HepG2 (cell line): ENCODE measurements at regions not wholly inside any gene's neighbourhood (a gene's known extent, or its start where the extent isn't known, plus 50 kb on each side); places are given as distances from the start of the nearest gene placed in this dataset.

ENCODE experiments used
- ATAC-seq: fragments of 200-7000 bp; cut with Tn5 transposase; 3 replicates; pipeline ENCODE4 v1.9.1; 2020; ENCODE audit warnings: mild to moderate bottlenecking, moderate library complexity
- BruUV-seq: library from RNA; stranded (reverse); fragments of 400-500 nt; replicated peaks from 2 replicates; lab custom pipeline; 2021; lab: Mats Ljungman, UMichigan
- CTCF ChIA-PET: fragments of 300-600 bp; formaldehyde crosslinking; extraction: SDS; loops from one replicate; lab custom pipeline; 2021; ENCODE audit warnings: low total read pairs, inconsistent platforms, low intra/inter-chr PET ratio; lab: Yijun Ruan, JAX
- POLR2A ChIA-PET: fragments of 350-600 bp; sonication (Branson Sonifier 250); formaldehyde crosslinking; loops from one replicate; lab custom pipeline; 2020; ENCODE audit warnings: antibody characterized with exemption, inconsistent platforms; lab: Yijun Ruan, JAX
- DNase-seq: peaks from one replicate; pipeline ENCODE4 v3.0.0-alpha.2; 2015; ENCODE audit warnings: low spot score
- FAIRE-seq: peaks from 3 replicates; lab custom pipeline; 2011; peaks lifted over from hg19 to GRCh38; lab: Jason Lieb, UNC
- H2AFZ ChIP-seq: one replicate; pipeline ENCODE4 v1.6.1; 2011; ENCODE audit warnings: low read length, inconsistent platforms
- H3K27ac ChIP-seq: fragments of 300-600 bp; 3 replicates; pipeline ENCODE4 v1.8.0; 2011; ENCODE audit warnings: mixed run types, mild to moderate bottlenecking, mixed read lengths, low read length, inconsistent platforms; ENCODE audit not compliant: insufficient read depth; ENCODE audit errors: extremely low read length
- H3K27me3 ChIP-seq, 2 experiments: fragments of 200-600 bp in 1 of 2; 2 replicates in 1 of 2; 3 replicates in 1 of 2; pipeline versions ENCODE4 v1.6.0 to v1.8.0; 2011; ENCODE audit warnings: low read length in 2 of 2, mild to moderate bottlenecking in 2 of 2, moderate library complexity in 2 of 2, inconsistent platforms in 1 of 2; ENCODE audit not compliant: insufficient read depth in 2 of 2, control insufficient read depth in 1 of 2
- H3K36me3 ChIP-seq, 2 experiments: fragments of 200-600 bp in 1 of 2; replicated peaks in 1 of 2; 2 replicates in 1 of 2; 3 replicates in 1 of 2; pipeline versions ENCODE4 v1.5.1 to v1.8.0; 2011; ENCODE audit warnings: low read length in 2 of 2, inconsistent platforms in 1 of 2; ENCODE audit not compliant: insufficient read depth in 2 of 2, control insufficient read depth in 1 of 2
- H3K4me1 ChIP-seq: 2 replicates; pipeline ENCODE4 v1.5.1; 2012; ENCODE audit warnings: low read length, inconsistent platforms; ENCODE audit not compliant: insufficient read depth
- H3K4me2 ChIP-seq: 2 replicates; pipeline ENCODE4 v1.6.0; 2011; ENCODE audit warnings: low read depth, low read length, inconsistent platforms
- H3K4me3 ChIP-seq, 3 experiments: fragments of 200-600 bp in 1 of 3; sonication (generic), shearing (Covaris generic) in 1 of 3; replicated peaks in 1 of 3; 2 replicates each; pipeline ENCODE4 v1.5.1; 2011 to 2016; ENCODE audit warnings: low read length in 3 of 3, inconsistent platforms in 2 of 3, low read depth in 2 of 3, mild to moderate bottlenecking in 2 of 3, control low read depth in 1 of 3, mixed read lengths in 1 of 3; ENCODE audit not compliant: insufficient read depth in 1 of 3
- H3K79me2 ChIP-seq: one replicate; pipeline ENCODE4 v1.6.1; 2011; ENCODE audit warnings: low read length, inconsistent platforms; ENCODE audit not compliant: insufficient read depth
- H3K9ac ChIP-seq: 2 replicates; pipeline ENCODE4 v1.6.0; 2011; ENCODE audit warnings: mild to moderate bottlenecking, low read depth, low read length, inconsistent platforms; ENCODE audit not compliant: insufficient read depth
- H3K9me3 ChIP-seq: 2 replicates; pipeline ENCODE4 v1.5.1; 2012; ENCODE audit warnings: mild to moderate bottlenecking, low read length
- H4K20me1 ChIP-seq: 2 replicates; pipeline ENCODE4 v1.6.0; 2011; ENCODE audit warnings: inconsistent platforms, mild to moderate bottlenecking, low read length, moderate library complexity; ENCODE audit not compliant: insufficient read depth
- ARNT2 ChIP-seq: sonication (generic); formaldehyde crosslinking; IDR thresholded peaks from 2 replicates; pipeline ENCODE4 v1.8.0; 2022; ENCODE audit warnings: mild to moderate bottlenecking, low read depth, missing genetic modification reagents, moderate library complexity
- CEBPB ChIP-seq: IDR thresholded peaks from 2 replicates; pipeline ENCODE4 v1.6.1; 2011; ENCODE audit warnings: low read depth, low read length, improper control_type of control experiment, borderline replicate concordance
- CREM ChIP-seq, 2 experiments: sonication (generic) in 1 of 2; formaldehyde crosslinking in 1 of 2; IDR thresholded peaks; 2 replicates each; pipeline versions ENCODE4 v1.4.0 to v1.6.1; 2016 to 2020; ENCODE audit warnings: antibody characterized with exemption in 1 of 2, mild to moderate bottlenecking in 1 of 2, missing genetic modification reagents in 1 of 2
- FIP1L1 ChIP-seq: fragments of 200-400 bp; formaldehyde crosslinking; IDR thresholded peaks from 2 replicates; pipeline ENCODE4 v1.6.1; 2018; ENCODE audit warnings: low read depth, mild to moderate bottlenecking, low read length, moderate library complexity, borderline replicate concordance; ENCODE audit not compliant: insufficient read depth
- HOXA5 ChIP-seq: sonication (generic); formaldehyde crosslinking; IDR thresholded peaks from 2 replicates; pipeline ENCODE4 v1.4.0; 2020; ENCODE audit warnings: missing genetic modification reagents
- SKI ChIP-seq: fragments of 450-650 bp; IDR thresholded peaks from one replicate; pipeline ENCODE4 v1.6.1; 2018; ENCODE audit warnings: mild to moderate bottlenecking; ENCODE audit not compliant: partially characterized antibody
- SRSF1 ChIP-seq: fragments of 200-400 bp; formaldehyde crosslinking; optimal IDR thresholded peaks from 2 replicates; pipeline ENCODE3; 2017; ENCODE audit warnings: mild to moderate bottlenecking, low read depth, low read length, moderate library complexity
- ZNF577 ChIP-seq: sonication (generic); formaldehyde crosslinking; IDR thresholded peaks from 2 replicates; pipeline ENCODE4 v1.4.0; 2020; ENCODE audit warnings: mild to moderate bottlenecking, low read depth, missing genetic modification reagents, borderline replicate concordance
- ZNF839 ChIP-seq: sonication (generic); formaldehyde crosslinking; IDR thresholded peaks from 2 replicates; pipeline ENCODE4 v1.4.0; 2020; ENCODE audit warnings: missing genetic modification reagents, mild to moderate bottlenecking, borderline replicate concordance
- WGBS: methylation state at CpG from one replicate; pipeline ENCODE4 v1.1.6; 2017; ENCODE audit warnings: low lambda C conversion rate; 5-methylcytosine and 5-hydroxymethylcytosine counted together
- in situ Hi-C: cut with HindIII; loops from 2 replicates; pipeline ENCODE4 v1.10.0; 2017; ENCODE audit warnings: low pct_unique_long_range_greater_than_20kb; ENCODE audit not compliant: extremely low pct_ligation_motif_present
- intact Hi-C: fragments of 100-400 bp; cut with micrococcal nuclease; formaldehyde crosslinking; loops from one replicate; pipeline ENCODE4 v1.10.0; 2022; ENCODE audit not compliant: unreplicated experiment
- TF ChIP-seq, protein P1 (sequence below): IDR thresholded peaks from 2 replicates; pipeline ENCODE4 v1.6.1; 2016

DNA sequence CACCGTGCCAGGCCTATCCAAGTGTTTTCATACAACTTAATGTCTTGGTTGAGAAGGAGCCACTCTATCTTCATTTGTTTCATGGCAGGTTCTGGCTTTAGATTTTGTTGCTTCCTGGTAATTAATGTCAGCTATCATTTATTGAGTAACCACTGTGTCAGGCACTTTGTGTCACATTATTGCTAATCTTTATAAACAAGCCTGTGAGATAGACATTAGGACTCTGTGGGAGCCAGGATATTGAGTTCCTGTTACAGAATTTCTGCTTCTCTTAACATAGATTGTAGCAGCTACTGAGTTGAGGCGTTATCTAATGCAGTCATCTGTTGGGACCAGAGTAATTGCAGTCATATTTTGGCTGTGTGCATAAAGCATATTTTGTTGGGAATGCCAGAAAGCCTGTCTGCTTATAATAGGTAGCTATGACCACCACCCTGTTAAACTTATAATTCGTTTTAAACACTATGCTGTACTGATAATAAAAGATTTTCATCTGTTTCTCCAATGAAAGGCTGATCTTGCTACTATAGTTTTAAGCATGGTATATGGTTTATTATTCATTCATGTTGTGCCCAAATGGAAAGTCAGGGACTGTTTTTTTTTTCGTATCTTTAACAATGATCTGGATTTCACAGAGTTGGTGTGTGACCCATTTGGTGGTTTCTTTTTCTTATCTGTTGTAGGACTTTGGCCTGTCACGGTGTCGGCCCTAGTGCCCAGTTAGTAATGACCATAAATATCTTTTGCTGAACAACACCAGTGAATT is 432.6 kb downstream of the PCNX1 start (continued):
- TF ChIP-seq SRSF1 (no peak), SKI (no peak), ZNF839 (CRISPR knock-in tag) (no peak), FIP1L1 (no peak), HOXA5 (CRISPR knock-in tag) (no peak), ZNF577 (CRISPR knock-in tag) (no peak), CREM (IDR thresholded peaks at IDR 0.05) (no peak), CREM (CRISPR knock-in tag; IDR thresholded peaks at IDR 0.05) (no peak)
- TF ChIP-seq, protein P1, sequence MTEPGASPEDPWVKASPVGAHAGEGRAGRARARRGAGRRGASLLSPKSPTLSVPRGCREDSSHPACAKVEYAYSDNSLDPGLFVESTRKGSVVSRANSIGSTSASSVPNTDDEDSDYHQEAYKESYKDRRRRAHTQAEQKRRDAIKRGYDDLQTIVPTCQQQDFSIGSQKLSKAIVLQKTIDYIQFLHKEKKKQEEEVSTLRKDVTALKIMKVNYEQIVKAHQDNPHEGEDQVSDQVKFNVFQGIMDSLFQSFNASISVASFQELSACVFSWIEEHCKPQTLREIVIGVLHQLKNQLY (CRISPR knock-in tag): no peak

- Histone ChIP-seq H2AFZ (no peak overlapping the region), H3K27me3 (no peaks in the 10 kb centered on the region), H4K20me1 (no peaks in the 10 kb centered on the region), H3K27ac (no peak overlapping the region), H3K36me3 (no peaks in the 10 kb centered on the region), H3K4me1 (peaks cover 64% of the 10 kb centered on the region), H3K4me2 (no peak overlapping the region), H3K9me3 (no peaks in the 10 kb centered on the region), H3K79me2 (peaks cover 60% of the 10 kb centered on the region), H3K9ac (no peak overlapping the region), H3K4me3 (no peak overlapping the region)
- intact Hi-C loops (no loop called here), in situ Hi-C loops (no loop called here)
- DNase-seq (no peak), FAIRE-seq (no peak), ATAC-seq (no peak)
- ChIA-PET CTCF (no interaction called here), POLR2A (no interaction called here)
- 80% methylated on average over 3 of the region's 3 CpGs for WGBS
- TF ChIP-seq CEBPB (0 out of 2 replicates have a peak, but pooled peaks have one; percentile 31), ARNT2 (no peak)
- no TSS peak for BruUV-seq
These were observed 433.9 kb downstream of the PCNX1 start for GRCh38 chr14:71341156-71341555.
